KBM-7 (cell line): ENCODE measurements at regions not wholly inside any gene's neighbourhood (a gene's known extent, or its start where the extent isn't known, plus 50 kb on each side); places are given as distances from the start of the nearest gene placed in this dataset.
"Not testable (repeated sequence)": the region's sequence is repeated elsewhere in the genome, so short reads cannot be mapped to it uniquely, and the experiment has no call there.

Experiments
- DNase-seq: peaks from one replicate; pipeline ENCODE4 v3.0.0-alpha.2; 2015
- in situ Hi-C: fragments of 300-500 bp; cut with MboI; formaldehyde crosslinking; loops from 2 replicates; pipeline ENCODE4 v1.14.3; 2020; ENCODE audit warnings: low sequenced_read_pairs, low pct_unique_long_range_greater_than_20kb, mixed read lengths

DNA sequence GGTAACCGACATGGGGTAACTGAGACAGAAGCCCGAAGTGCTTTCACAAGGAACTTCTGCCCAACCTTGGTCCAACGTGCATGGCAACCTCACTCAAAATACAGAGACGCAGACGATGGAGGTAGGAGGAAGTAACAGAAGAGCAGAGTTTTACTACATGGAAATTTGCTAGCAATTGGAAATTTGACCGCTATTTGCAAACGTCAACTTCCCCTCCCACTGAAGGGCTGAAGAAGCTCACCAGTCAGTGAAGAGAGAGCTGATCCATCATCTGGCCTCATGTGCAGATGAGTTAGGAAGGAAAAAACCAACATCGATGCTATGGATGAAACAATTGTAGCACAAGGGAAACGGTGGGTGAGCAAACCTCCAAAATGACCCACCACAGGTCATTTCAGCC, 196.7 kb downstream of the RGS3 start:
- DNase-seq = no peak
- in situ Hi-C loops = loop anchor here (25.0 kb wide), 1 partner anchor 198 kb away; the partner anchor contains the start of gene RGS3

DNA sequence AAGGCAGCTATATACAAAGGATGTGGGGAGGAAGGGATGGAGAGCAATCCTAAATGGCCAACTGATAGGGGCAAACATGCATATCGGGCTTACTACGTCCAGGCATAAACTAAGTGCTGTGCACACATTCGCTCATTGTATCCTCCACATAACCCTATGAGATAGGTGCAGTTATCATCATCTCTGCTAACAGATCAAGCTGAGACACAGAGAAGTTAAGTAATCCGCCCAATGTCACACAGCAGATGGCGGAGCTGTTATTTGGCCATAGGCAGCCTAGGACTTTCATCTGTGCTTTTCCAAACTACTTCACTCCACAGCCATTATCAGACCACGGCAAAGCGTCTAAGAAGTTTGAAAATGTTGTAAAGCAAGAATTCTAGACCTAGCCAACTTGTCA, 197.5 kb downstream of the RGS3 start:
- in situ Hi-C loops = loop anchor here (25.0 kb wide), 1 partner anchor 199 kb away; the partner anchor contains the start of gene RGS3
- DNase-seq = no peak

DNA sequence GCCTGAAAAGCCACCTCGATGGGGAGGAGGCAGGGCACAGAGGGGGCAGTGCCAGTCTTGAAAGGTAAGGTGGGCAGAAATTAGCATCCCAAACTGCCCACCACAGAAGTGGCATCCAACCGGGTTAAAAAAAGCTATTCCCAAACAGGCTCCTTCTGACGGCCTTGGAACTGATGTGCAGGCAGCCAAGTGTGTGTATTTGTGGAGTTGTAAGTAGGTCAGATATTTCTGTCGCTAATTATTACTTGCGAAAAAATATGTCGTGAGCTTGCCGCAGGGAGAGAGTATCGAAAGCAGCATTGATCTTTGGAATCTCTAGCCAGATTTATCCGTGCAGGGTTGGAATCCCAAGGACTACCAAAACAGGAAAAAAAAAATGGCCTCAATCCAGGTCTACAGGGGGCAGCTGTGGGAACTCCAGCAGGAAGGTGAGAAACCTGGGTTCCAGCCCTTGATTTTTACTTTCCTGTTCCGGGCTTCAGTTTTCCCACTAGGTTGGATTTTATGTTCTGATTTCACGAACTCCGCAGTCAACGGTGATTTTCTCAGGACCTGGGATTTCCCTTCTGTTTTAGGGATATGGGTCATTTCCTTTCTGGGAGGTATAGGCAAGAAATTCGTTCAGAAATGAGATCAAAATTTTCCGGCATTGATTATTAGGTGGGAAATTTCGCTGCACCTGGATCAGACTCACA, 200.8 kb downstream of the RGS3 start:
- DNase-seq = no peak
- in situ Hi-C loops = loop anchor here (25.0 kb wide), 1 partner anchor 202 kb away; the partner anchor contains the start of gene RGS3

DNA sequence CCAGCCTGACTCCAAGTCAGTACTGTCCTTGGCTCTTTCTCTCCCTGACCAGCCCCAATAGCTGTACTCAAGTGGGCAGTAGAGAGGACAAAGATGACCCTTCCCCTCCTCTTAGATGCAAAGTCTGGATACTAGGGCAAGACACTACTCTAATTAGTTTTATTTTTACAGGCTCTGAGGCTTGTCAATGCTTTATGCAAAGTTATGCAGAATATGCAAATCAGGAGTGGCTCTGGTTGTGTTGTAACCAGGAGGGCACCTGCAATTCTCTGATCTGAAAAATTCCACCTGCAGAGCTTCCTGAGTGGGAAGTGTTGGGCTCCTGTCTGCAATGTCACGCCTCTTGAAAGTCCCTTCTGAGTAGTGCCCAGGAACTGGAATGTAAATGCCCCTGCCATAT, 201.5 kb downstream of the RGS3 start:
- DNase-seq = no peak
- in situ Hi-C loops = loop anchor here (25.0 kb wide), 1 partner anchor 203 kb away; the partner anchor contains the start of gene RGS3

DNA sequence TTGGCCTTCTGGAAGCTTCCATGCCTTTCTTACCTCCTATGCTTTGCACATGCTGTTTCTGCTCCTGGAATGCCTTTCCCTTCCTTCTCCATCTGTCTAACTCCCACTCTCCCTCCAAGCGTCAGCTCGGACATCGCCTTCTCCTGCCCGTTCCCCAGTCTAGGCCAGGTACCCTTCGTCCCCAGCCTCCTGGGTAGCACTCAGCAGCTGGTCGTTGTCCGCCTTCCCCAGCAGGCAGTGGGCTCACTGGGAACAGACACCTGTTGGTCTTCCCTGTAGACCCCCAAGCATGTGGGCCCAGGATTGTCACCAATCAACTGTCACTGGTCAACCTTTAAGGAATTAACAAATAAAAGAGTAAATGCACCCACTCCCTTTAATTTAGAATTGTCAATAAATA, 202.2 kb downstream of the RGS3 start:
- in situ Hi-C loops = loop anchor here (25.0 kb wide), 1 partner anchor 203 kb away; the partner anchor contains the start of gene RGS3
- no peak for DNase-seq

DNA sequence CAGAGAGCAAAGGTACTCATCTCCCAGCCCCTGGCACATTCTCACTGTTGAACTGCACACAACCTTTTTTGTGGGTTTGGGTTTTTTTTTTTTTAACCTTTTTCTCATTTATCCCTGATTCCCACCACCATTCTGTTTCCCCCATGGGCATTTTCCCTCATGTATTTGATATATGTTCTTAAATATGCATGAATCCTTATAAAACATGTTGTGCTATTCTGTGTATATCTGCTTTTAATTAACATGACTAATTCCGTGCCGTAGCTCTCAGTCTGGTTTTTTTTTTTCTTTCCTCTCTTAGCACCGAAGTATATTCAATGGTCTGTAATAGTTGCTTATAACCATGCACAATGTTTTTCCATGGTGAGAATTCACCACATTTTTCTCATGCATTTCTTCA, 204.5 kb downstream of the RGS3 start:
- in situ Hi-C loops = loop anchor here (25.0 kb wide), 1 partner anchor 206 kb away; the partner anchor contains the start of gene RGS3
- no peak for DNase-seq

DNA sequence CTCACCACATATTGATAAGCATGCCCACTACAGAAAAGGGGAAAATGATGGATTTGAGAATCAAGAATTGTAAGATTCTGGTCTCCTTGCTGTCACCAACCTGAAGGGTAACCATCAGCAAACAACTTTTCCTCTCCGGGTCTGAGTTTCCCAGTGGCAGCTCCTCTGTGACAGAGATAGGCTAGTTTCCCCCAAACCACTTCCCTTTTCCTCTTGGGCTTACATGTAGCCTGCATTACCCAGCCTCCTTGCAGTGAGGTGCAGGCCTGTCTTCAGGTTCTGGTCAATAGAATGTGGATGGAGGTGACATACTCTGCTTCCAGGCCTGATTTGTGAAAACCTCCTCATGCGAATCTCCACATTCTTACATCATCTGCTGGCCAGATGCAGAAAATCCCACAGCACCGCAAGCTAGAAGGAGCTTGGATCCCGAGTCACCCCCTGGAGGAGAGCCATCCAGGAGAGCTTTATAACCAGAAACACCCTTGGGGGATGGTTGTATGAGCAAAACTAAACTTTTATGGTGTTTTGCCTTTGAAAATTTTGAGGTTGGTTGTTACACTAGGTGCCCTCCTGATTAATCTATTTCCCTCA, 206.1 kb downstream of the RGS3 start:
- DNase-seq = no peak
- in situ Hi-C loops = loop anchor here (25.0 kb wide), 1 partner anchor 207 kb away; the partner anchor contains the start of gene RGS3

DNA sequence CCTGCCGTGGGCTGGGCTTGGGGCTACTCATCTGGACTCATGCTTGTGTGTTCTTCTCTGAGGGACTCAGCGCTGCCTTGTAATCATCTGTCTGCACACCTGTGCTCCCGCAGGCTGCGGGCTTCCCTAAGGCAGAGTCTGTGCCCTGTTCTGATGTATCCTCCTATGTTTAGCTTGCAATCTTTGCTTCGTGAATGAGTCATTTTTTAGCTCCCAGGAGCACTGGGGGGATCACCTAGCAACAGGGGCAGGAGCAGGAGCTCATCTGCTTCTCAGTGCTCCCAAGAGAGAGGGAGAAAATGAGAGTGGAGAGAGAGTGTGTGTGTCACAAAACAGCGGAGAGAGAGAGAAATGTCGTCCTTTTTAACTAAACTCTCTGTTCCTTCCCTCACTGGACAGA, 202.4 kb upstream of the ZNF618 start:
- in situ Hi-C loops = loop anchor here (25.0 kb wide), 1 partner anchor 211 kb away; the partner anchor contains the start of gene RGS3
- no peak for DNase-seq

DNA sequence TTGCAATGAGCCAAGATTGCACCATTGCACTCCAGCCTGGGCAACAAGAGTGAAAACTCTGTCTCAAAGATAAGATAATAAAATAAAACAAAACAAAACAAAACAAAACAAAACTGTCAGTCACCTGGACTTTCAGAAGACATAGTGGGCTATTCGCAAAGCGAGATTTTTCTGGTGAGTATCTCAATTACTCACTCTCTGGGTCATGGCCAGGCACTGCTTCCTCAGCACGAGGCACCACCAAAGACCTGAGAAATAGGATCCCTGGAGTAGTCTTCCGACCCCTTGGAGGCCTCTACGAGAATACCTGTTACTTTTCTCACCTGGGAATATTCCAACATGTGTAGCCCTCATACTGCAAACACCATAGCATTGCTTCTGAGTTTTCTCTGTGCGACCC, 201.7 kb upstream of the ZNF618 start:
- in situ Hi-C loops = loop anchor here (25.0 kb wide), 1 partner anchor 212 kb away; the partner anchor contains the start of gene RGS3
- no peak for DNase-seq

DNA sequence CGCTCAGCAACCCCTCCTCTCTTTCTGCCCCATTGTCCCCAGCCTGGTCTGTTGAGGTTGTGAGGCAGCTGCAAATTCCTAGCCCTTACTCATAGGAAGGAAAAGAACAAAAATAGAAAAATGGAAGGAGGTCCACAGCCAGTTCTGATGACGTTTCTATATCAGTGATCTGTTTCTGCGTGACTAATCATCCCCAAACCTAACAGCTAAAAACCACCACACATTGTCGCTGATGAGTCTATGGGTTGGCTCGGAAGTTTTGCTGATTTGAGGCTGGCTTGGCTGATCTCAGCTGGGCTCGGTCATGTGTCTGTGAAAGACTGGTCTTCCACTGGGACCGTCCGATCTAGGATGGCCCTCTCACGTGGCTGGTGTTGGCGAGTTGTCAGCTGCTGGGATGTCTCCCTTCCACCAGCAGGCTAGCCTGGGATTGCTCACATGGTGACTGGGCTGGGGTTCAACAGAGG, 200.6 kb upstream of the ZNF618 start:
- peak; percentile 29 for DNase-seq
- in situ Hi-C loops = no loop called here

DNA sequence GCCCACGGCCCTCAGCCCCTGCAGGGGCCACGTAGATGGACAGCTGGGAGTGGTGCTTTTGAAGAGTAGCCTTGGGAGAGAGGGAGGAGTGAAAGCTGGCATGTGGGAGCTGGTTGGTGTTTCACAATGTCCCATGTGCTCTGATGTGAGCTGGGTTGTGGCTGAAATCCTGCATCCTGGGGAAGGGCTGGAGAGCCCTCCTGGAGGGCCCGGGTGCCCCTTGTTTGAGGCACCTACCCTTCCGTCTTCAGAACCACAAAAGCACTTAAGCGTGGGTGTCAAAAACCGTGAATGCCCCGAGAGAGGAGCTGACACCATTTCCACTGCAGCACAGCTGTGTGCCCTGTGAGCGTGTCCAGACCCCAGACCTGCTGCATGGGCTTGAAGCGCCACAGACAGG, 199.1 kb upstream of the ZNF618 start:
- no peak for DNase-seq
- in situ Hi-C loops = no loop called here

DNA sequence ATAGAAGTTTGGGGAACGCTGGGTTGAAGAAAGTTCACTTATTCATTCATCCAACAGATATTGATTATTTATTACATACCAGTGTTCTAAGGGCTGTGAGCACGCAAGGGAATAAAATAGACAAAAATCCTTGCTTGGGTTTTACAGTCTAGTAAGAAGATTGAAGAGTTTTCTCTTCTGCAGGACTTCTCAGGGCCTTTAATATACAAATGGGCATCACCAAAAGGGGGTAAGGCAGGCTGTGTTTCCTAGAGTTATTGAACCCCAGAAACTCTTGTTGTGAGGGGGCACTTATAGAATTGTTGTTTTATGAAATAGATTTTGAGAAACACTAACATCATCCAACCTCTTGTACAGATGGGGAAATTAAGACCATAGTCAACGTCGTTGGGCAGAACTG, 198.5 kb upstream of the ZNF618 start:
- in situ Hi-C loops = no loop called here
- no peak for DNase-seq

DNA sequence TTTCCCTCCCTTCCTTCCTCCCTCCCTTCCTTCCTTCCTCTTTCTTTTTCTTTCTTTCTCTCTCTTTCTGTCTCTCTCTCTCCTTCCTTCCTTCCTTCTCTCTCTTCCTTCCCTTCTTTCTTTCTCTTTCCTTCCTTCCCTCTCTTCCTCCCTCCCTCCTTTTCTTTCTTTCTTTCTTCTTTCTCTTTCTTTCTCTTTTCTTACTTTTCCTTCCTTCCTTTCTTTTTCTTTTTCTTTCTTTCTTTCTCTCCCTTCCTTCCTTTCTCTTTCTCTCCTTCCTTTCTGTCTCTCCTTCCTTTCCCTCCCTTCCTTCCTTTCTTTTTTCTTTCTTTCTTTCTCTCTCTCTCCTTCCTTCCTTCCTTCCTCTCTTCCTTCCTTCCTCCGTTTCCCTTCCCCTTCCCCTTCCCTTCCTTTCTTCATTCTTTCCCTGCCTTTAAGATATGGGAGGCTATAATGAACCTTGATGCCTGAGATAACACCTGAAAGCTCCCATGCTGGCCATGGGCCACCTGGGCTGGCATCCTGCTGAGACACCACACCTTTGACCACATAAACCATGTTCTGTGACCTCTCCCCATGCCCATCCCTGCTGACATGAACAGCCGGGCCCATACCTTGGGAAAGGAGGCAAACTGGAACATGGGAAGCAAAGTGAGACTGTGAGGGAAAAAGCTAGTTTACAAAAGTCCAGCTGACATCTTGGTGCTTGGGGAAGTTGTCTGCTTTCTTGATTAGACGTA, 197.8 kb upstream of the ZNF618 start:
- no peak for DNase-seq
- in situ Hi-C loops = no loop called here

DNA sequence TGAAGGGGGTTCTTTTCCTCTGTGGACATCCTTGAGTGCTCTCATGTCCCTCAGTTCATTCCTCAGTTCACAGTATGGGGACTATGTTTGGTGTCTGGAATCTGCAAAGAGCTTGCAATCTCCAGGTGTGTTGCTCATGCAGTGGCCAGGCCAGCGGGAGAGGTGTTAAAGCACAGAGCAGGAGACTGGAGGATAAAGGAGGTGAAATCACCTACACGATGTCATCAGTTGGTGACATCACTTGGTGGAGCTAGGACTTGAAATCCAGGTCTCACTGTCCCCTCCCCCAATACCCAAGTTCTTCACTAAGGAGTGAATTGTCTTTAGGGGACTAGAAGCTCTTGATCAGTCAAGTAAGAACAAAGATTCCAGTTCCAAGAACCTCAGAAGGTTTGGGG, 197.3 kb upstream of the ZNF618 start:
- in situ Hi-C loops = no loop called here
- no peak for DNase-seq

DNA sequence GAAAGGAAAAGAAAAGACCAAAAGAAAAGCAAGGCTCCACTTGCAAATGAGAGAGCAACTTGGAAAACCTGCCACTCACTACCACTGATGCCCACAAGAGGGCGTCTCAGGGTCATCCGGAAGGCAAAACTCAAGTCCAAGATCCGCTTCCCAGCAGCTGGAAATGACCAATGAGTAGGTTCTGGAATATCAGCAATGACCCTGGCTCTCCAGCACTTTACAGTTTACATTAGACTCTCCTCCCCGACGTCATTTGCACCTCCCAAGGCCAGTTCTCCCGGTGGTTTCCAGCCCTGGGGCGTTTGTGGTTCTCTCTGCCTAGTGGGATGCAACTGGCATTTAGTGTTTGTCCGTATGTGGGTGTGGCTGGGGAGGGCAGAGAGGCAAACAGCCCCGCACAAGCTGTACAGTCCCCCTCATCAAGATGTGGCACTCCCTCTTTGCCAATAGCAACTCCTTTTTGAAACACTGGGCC, 193.8 kb upstream of the ZNF618 start:
- DNase-seq = peak; percentile 72
- in situ Hi-C loops = no loop called here

DNA sequence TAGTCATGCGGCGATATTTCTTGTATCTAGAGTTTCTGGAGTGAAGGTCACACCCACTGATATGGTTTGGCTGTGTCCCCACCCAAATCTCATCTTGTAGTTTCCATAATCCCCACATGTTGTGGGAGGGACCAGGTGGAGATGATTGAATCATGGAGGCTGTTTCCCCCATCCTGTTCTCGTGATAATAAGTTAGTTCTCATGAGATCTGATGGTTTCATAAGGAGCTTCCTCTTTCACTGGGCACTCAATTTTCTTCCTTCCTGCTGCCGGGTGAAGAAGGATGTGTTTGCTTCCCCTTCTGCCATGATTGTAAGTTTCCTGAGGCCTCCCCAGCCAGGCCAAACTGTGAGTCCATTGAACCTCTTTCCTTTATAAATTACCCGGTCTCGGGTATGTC, 190.5 kb upstream of the ZNF618 start:
- DNase-seq = peak; percentile 35
- in situ Hi-C loops = not testable (repeated sequence)

DNA sequence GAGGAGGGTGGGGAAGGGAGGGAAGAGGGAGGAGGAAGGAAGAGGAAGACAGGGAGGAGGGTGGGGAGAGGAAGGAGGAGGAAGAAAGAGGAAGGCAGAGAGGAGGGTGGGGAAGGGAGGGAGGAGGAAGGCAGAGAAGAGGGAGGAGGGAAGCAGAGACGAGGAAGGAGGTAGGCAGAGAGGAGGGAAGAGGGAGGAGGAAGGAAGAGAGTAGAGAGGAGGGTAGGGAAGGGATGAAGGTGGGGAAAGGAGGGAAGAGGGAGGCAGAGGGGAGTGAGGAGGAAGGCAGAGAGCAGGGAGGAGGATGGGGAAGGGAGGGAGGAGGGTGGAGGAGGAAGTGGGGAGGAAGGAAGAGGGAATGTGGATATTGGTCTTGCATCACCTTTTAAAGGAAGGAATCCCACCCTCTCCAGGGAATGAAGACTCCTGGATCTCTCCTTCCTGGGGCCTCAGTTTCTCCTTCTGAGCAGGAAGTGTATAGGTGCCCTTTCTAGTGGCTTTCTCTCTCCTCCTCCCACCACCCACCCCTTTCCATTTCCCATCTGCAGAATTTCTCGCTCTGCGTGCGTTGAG, 188.9 kb upstream of the ZNF618 start:
- in situ Hi-C loops = no loop called here
- no peak for DNase-seq

DNA sequence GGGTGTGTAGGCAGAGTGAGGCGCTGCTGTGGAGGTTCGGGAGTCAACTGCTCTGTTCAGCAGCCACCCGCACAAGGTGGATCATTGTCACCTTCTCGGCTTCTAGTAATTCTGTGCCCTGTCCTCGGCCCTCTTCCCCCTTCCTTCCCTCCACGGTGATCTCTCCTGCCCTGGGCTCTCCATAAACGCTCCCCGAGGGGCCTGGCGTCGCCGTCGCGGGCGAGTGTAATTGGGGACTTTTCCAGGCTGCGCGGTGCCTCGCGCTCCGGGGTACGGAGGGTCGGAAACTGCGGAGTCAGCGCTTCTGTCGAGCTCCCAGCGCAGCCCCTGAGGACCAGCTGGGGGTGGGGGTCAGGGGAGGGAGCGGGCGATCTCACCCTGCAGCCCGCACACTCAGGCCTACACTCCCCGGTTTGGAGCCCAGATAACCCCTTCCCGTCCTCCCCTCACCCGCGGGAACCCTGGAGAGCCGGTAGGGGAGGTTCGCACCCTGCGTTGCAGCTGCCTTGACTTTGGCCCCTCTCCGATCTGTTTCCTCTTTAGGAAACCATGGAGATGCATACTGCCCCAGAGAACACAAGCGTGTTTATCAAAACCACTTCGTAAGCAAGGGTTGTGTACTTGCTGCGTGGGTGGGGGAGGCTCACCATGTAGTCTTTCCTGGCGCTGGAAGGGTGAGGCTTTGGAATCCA, 188.3 kb upstream of the ZNF618 start:
- in situ Hi-C loops = no loop called here
- no peak for DNase-seq
